ENCODE measurements at regions not wholly inside any gene's neighbourhood (a gene's known extent, or its start where the extent isn't known, plus 50 kb on each side); places are given as distances from the start of the nearest gene placed in this dataset.
"Not testable (repeated sequence)": the region's sequence is repeated elsewhere in the genome, so short reads cannot be mapped to it uniquely, and the experiment has no call there.

DNA sequence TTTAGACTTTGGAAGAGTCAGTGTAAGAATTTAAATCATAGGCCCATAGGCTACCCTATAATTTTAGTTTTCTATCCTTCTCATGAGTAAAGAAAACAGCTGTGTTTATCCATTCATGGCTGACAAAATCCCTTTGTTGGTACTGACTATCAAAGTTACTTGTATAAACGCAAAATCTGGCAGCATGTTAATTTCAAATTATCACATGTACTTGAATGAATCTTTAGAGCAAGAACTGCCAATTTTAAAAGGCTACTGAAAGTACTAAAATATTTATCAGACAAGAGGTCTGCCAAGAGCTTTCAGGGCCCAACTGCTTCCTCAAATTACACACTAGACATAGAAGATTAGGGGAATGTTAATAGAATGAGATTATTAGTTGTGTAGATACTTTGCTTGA lies 66.6 kb downstream of the MYL12B start:
- no peak for DNase-seq (ENCODE audit: low read depth)

DNA sequence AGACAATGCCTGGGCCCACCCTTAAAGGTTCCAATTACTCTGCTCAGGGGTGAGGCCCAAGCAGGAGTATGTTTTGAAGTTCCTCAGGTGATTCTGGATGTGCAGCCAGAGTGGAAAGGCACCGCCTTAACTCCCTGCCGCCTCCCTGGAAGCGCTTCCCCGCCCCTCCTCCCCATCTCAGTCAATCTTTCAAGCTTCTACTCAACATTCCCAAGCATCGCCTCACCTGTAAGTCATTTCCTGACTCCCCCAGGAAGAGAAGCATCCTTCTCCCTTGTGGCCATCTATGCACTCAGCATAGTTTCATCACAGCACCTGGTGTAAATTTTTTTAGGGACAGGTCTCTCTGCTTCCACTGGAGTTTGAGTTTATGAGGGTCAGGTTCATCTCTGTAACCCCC lies 67.5 kb downstream of the MYL12B start:
- DNase-seq (ENCODE audit: low read depth): peak; percentile 58

DNA sequence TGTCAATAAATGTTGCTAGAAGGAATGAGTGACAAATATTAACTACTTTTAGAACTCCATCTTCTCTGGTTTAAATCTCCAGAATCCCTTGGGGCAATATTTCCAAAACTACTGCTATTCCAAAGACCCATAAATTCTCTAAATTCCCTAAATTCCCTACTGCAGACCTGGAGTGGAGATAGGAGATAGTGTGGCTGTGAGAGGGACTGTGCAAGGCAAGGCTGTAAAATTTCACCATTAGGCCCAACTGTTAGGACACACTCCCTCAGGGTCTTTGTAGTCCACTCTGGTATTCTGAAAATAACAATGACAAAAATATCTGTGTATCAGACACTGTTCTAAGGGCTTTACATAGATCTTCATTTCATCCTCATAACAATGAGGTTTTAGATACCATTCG lies 67.9 kb downstream of the MYL12B start:
- DNase-seq (ENCODE audit: low read depth): no peak

DNA sequence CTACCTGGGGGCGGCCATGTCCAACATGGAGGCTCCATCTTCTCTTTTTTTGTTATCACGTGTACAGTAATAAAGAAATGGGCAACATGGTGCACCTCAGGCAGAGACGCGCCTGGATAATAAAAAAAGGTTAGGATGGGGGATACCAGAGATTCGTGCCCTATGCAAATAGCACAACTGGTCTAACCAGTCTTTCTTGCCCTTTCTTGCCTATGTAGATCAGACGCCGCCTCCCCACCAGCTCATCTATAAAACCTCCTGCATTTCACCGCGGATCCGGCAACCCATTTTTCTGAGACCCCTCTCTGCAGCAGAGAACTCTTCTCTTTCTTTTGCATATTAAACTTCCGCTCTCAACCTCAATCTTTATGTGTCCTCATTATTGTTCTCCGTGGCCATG lies 68.7 kb downstream of the MYL12B start:
- DNase-seq (ENCODE audit: low read depth): no peak

DNA sequence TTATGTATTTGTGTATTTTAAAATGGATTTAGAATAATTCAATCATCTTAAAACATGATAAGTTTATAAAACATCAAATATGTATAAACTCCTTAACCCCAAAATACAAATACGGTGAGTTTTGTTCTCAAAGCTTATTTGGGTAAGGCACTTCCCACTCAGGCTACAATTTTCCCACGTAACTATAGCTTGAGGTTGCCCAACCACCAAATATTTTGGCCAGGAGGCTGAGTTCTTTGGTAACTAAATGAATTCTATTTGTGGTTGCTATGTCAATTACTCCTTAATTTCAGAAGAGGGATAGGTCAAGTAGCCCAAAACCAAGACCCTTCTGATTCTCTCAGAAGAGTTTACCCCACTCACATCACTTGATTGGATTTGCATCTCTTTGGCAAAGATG lies 70.4 kb downstream of the MYL12B start:
- DNase-seq (ENCODE audit: low read depth): no peak

DNA sequence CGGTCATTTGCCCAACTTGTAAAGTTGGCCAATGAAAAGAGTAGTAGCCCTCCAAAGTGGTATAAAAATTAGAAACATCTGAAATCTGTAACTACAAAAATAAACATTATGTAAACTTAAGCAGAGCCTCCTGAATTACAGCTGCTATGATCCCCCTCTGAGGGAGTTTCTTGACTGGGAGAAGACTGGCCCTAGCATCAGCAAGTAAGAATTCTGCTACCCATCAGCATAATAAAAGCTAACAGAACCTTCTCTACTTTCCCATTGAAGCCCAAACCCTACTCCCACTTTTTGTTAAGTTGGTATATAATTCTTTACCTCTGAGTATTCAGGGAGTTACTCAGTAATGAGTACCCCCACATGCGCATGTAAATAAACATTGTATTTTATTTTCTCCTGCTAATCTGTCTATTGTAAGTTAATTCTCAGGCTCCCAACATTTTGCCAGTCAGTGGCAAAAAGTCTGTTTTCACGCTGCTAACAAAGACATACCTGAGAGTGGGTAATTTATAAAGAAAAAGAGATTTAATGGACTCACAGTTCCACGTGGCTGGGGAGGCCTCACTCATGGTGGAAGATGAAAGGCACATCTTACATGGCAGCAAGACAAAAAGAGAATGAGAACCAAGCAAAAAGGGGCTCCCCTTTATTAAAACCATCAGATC lies 71.3 kb downstream of the MYL12B start:
- DNase-seq (ENCODE audit: low read depth): no peak

DNA sequence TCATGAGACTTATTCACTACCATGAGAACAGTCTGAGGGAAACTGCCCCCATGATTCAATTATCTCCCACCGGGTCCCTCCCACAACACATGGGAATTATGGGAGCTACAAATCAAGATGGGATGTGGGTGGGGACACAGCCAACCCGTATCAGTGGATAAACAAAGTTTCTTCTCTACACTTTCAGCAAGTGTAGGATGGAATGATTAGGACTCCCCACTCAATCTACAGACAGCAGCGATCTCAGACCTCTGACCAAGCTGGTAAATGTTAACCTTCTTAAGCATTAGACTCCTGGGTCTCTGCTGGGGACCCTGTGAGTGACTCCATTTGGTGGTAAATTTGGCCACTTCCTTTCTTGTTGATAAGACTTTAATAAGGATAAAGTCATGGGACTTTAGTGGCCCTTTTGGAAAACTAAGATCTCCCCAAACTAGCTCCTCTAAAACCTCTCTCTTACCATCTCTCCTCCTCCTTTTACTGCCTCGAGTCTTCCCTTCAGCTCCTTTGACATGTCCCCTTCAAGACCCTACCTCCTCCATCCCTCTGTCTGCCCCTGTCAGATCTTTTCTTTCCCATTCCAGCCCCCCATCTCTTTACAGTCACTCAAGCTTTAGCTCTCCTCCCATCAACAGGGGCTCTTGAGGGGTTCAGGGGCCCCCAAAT lies 71.9 kb downstream of the MYL12B start:
- DNase-seq (ENCODE audit: low read depth): no peak

DNA sequence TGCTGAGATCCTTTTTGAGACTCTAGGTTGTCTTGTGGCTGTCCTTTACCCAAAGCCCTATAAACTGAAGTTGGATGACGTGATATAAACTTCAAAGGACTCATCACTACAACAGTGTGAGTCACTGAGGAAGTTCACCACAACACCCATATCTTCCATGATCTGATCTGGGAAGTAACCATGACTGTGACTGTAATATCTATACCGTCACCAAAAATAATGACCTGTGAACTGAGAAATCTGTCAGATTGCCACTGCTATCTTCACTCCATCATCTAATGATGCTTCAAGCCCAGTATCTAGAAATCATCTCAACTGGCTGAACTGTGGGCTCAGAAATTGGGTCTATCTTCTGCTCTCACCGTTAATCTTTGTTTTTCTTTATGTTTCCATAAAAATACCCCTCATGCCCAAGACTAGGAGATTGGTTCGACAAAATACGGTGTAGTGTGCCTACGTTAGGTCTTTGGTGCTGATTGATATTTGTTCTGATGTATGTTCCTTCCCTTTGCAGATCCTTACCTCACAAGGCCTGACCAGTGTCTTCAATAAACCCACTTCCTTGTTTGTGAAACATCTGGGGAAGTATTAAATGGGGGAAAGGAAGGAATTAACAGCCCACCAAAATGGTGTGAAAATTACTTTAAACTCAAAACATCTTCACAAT lies 78.2 kb downstream of the MYL12B start:
- DNase-seq (ENCODE audit: low read depth): peak; percentile 90

DNA sequence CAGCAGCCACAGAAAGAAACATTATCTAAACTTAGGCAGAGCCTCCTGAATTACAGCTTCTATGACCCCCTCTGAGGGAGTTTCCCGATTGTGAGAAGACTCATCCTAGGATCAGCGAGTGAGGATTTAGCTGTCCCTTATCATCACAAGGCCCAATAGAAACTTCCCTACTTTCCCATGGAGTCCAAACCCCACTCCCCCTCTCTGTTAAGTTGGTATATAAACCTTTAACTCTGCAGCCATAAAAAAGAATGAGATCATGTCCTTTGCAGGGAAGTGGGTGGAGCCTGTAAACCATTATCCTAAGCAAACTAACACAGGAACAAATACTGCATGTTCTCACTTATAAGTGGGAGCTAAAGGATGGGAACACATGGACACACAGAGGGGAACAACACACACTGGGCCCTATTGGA lies 78.8 kb downstream of the MYL12B start:
- DNase-seq (ENCODE audit: low read depth): peak; percentile 51

DNA sequence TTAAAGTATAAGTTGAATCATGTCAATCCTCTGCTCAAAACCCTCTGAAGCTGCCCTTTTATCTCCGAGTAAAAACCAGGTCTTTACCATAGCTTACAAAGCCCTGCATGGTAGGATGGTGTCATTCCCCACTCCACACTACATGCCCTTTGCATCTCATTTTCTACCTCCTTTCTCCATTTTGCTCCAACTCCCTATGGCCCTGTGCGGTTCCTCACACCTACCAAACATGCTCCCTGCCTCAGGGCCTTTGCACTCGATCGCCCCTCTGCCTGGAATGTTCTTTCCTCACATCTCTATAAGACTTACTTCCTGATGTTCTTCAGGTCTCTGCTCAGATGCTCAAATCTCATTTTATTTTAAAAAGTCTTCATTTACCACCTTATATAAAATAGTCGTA lies 80.7 kb downstream of the MYL12B start:
- no peak for DNase-seq (ENCODE audit: low read depth)

DNA sequence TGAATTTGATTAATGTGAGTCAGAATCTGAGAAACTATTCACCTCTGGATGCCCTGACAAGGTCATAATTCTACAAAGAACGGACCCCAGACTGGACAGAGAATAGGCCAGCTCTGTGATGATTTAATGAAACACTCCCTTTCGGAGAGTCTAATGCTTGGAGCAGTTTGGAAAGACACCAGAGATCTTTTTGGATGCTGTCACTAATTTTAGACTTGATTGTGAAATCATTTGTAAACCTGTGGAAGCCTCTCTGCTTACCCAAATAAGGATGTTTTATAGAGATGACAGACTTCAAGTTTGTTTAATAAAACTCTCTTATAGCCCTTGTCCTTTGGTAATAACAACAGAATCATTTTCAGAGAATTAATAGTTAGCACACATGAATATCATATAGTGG lies 83.5 kb downstream of the MYL12B start:
- DNase-seq (ENCODE audit: low read depth): no peak

DNA sequence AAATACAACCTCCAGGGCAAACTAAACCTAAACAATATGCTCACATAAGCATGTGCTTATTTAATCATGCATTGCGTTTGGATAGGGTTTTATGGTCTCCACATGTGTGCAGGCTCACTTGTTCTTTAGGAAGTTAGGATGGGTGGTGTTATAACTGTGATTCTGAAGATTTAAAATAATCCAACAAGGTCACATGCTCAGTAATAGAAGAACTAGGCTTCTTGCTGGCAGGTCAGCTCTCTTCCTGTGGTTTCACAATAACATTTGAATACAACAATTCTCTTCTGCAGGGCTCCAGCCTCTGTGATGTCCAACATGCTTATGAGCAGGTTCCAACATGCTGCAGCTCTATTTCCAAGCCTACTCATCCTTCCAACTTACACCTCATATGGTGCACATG lies 84.0 kb downstream of the MYL12B start:
- no peak for DNase-seq (ENCODE audit: low read depth)

DNA sequence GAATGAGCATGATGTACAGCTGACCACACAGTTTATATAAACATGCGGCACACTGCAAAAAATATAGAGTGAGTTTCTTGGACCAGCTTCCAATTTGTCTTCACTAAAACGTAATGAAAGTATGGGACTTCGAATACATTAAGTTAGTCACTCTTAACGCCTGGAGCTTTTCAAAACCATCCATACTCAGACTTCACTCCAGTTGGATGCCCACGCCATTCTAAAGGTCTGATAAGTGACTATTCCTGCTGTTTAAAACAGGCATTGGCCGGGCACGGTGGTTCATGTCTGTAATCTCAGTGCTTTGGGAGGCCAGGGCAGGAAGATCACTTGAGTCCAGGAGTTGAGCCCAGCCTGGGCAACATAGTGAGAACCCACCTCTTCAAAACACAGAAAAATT lies 84.6 kb downstream of the MYL12B start:
- peak; percentile 23 for DNase-seq (ENCODE audit: low read depth)

DNA sequence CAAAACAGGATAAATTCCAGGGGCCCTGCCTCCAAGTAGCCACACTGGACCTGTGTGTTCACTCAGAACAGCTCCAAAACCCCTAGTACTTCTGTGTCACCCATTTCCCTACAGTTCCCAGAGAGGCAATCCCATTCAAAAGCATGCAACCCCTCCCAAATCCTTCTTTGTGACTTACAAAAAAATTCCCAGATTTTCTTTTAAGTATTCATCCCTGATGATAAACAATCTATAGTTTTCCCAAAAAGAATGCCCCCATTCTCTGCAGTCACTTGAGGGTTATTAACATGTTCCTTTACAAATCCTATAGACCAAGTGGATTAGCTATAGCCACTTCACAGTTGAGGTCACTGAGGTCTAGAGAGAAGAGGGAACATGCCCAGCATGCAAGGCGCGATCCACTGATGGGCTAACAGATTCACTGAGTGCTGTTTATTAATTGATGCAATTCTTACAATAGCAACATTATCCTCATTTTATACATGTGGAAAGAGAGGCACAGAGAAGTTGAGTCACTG lies 85.4 kb downstream of the MYL12B start:
- DNase-seq (ENCODE audit: low read depth): no peak

DNA sequence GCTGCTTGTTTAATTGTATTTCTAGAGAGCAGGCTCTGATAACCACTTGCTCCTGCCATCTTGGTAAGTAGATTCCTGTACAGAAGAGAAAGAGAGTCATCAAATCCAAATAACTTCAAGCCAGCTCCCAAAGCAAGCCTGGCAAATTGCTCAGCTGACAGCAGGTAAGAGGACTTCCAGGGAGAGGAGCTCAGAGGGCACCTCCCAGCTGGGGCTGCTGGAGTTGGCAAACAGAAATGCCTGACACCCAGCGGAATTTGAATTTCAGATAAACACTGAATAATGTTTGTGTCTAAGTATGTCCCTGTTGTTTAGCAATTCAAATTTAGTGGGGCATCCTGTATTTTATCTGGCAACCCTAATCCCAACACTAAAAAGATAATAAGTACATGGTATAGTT lies 86.2 kb downstream of the MYL12B start:
- DNase-seq (ENCODE audit: low read depth): no peak

DNA sequence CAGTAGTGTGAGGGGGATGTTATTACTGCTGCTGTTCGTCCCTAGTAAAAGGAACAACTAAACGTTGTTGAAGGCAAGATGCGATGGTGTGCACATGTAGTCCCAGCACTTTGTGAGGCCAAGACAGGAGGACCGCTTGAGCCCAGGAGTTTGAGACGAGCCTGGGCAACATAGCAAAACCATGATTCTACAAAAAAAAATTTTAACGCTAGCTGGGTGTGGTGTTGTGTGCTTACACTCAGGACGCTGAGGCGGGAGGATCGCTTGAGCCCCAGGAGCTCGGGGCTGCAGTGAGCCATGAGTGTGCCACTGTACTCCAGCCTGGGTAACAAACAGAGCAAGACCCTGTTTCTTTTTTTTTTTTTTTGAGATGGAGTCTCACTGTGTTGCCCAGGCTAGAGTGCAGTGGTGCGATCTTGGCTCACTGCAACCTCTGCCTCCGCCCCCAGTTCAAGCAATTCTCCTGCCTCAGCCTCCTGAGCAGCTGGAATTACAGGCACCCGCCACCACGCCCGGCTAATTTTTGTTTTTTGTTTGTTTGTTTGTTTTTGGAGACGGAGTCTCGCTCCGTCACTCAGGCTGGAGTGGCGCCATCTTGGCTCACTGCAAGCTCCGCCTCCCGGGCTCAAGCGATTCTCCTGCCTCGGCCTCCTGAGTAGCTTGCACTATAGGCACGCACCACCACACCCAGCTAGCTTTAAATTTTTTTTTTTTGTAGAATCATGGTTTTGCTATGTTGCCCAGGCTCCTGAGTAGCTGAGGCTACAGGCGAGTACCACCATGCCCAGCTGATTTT lies 87.3 kb downstream of the MYL12B start:
- not testable (repeated sequence) for DNase-seq (ENCODE audit: low read depth)

DNA sequence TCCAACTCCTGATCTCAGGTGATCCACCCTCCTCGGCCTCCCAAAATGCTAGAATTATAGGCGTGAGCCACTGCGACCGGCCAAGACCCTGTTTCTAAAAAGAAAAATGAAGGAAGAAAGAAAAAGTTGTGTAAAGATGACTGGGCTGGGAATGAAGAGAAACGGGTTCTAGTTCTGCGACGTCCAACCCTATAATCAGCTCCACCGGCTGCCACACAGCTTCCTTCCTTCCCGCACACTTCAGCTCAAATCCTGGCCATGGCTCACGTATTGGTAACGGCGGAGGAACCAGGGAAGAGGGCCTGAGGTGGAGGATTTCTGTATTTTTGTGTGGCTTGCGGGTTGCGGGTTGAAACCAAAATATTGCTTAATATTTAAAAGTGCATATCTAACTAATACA lies 88.1 kb downstream of the MYL12B start:
- no peak for DNase-seq (ENCODE audit: low read depth)

DNA sequence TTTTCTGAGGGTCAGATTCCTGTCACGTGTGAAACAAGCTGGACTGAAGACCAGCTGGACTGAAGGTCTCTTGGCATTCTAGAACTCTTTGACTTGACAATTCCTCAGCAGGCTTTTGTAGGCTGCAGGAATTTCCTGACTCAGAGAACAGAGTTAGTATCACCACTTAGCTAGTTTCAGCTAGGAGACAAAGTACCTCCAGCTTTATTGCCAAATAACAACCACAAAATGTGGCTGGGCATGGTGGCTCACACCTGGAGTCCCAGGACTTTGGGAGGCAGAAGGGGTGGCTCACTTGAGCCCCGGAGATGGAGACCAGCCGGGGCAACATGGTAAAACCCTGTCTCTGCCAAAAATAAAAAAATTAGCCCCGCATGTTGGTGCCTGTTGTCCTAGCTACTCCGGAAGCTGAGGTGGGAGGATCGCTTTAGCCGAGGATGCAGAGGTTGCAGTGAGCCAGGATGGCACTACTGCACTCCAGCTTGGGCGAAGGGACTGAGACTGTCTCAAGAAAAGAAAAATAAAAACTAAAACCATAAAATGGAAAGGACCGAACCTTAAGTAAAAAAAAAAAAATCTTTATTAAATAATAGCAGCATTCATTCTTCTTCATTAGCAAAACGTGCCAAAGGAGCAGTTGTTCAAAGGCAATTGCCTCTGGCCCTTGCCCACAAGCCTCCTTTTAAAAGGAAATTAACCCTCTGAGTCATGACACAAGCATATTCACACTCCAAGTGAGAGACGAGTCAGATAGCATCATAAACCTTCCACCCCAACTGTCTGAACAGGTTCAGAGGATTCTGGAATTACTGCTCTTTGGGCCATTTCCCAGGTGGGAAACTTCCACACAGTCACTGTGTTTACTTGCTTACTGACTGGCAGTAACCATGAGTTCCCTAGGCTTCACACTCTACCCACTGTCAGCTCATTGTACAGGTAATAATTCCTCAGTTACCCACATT lies 88.9 kb downstream of the MYL12B start:
- DNase-seq (ENCODE audit: low read depth): peak; percentile 29

DNA sequence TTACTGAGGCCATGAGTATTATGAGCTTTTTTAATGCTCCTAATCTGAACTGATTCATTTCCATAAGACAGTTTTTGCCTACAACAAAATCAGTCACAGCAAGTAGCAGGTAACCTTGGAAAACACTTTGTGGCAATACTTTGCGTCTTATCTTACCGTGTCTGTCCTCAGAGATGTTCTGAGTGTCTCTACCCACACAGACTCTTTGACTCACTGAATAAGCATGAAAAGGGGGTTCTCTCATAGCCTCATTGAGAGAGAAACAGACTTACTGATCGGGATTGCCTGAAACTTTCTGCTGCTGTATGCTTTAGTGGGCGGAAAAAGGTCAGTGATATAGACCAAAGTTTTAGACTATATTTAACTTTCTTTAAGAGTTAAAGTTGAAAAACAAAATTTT lies 92.6 kb downstream of the MYL12B start:
- no peak for DNase-seq (ENCODE audit: low read depth)

DNA sequence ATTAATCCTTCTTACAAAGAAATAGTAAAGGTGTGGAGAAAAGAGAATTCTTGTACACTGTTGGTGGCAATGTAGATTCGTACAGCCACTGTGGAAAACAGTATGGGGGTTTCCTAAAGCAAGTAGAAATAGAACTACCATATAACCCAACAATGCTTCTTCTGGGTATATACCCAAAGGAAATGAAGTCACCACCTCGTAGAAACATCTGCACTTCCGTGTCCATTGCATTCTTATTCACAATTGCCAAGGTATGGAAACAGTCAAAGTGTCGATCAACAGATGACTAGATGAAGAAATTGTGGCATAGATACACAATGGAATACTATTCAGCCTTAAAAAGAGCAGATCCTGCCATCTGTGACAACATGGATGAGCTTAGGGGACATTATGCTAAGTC lies 93.4 kb upstream of the TGIF1 start:
- DNase-seq (ENCODE audit: low read depth): no peak

DNA sequence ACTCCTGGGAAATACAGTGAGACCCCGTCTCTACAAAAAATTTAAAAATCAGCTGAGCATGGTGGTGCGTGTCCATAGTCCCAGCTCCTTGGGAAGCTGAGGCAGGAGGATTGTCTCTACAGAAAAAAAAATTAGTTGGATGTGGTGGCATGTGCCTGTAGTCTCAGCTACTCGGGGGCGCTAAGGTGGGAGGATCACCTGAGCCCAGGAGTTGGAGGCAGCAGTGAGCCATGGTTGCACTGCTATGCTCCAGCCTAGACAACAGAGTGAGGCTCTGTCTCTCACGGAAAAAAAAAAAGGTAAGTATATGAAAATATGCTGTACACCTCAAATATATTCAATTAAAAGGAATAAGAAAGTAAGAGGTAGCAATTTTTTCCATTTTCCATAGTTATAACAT lies 92.5 kb upstream of the TGIF1 start:
- DNase-seq (ENCODE audit: low read depth): no peak
